Gastroesophageal sphincter (tissue), 4 donors: ENCODE measurements at regions not wholly inside any gene's neighbourhood (a gene's known extent, or its start where the extent isn't known, plus 50 kb on each side); places are given as distances from the start of the nearest gene placed in this dataset.

ENCODE experiments used
- ATAC-seq: fragments of 150-250 bp; one replicate; pipeline ENCODE4 v1.9.1; 2016; ENCODE audit warnings: mild to moderate bottlenecking, moderate library complexity
- H3K27ac ChIP-seq, 4 donors: fragments of 200-600 bp; sonication (generic) in 3 of 4; 1 replicate in 3 of 4; 2 replicates in 1 of 4; pipeline ENCODE4 v1.5.1; 2016 to 2019
- H3K27me3 ChIP-seq: fragments of 200-600 bp; sonication (generic); one replicate; pipeline ENCODE4 v1.5.1; 2019
- H3K36me3 ChIP-seq, 2 donors: fragments of 200-600 bp; sonication (generic); one replicate each; pipeline ENCODE4 v1.5.1; 2019; ENCODE audit warnings: control low read depth in 1 of 2
- H3K4me1 ChIP-seq, 3 donors: fragments of 200-600 bp; sonication (generic); 1 replicate in 2 of 3; 2 replicates in 1 of 3; pipeline ENCODE4 v1.5.1; 2016 to 2019; ENCODE audit warnings: control low read depth in 2 of 3
- H3K4me3 ChIP-seq, 2 donors: fragments of 200-600 bp; sonication (generic); one replicate each; pipeline ENCODE4 v1.5.1; 2019; ENCODE audit warnings: mild to moderate bottlenecking in 1 of 2, moderate library complexity in 1 of 2
- H3K9me3 ChIP-seq, 3 donors: fragments of 200-600 bp; sonication (generic); one replicate each; pipeline ENCODE4 v1.5.1; 2017 to 2019; ENCODE audit warnings: control low read depth in 2 of 3
- CTCF ChIP-seq, 4 experiments: fragments of 200-600 bp in 2 of 4; fragments of 450-650 bp in 2 of 4; sonication (generic) in 1 of 4; IDR thresholded peaks; one replicate each; pipeline ENCODE4 v1.5.1; 2017 to 2019; ENCODE audit warnings: antibody characterized with exemption in 4 of 4, mild to moderate bottlenecking in 2 of 4, moderate library complexity in 2 of 4
- EP300 ChIP-seq: sonication (generic); formaldehyde crosslinking; IDR thresholded peaks from one replicate; pipeline ENCODE4 v1.6.1; 2017; ENCODE audit warnings: antibody characterized with exemption, mild to moderate bottlenecking
- POLR2A ChIP-seq, 2 donors: fragments of 450-650 bp; IDR thresholded peaks; one replicate each; pipeline ENCODE4 v1.6.1; 2017; ENCODE audit warnings: antibody characterized with exemption in 2 of 2, mild to moderate bottlenecking in 2 of 2, moderate library complexity in 1 of 2
- POLR2AphosphoS5 ChIP-seq: sonication (generic); formaldehyde crosslinking; IDR thresholded peaks from one replicate; pipeline ENCODE4 v1.6.1; 2017; ENCODE audit warnings: antibody characterized with exemption
- WGBS, 2 donors: methylation state at CpG; one replicate each; pipeline ENCODE4 v1.1.5; 2018; ENCODE audit warnings: low coverage in 1 of 2; 5-methylcytosine and 5-hydroxymethylcytosine counted together

DNA sequence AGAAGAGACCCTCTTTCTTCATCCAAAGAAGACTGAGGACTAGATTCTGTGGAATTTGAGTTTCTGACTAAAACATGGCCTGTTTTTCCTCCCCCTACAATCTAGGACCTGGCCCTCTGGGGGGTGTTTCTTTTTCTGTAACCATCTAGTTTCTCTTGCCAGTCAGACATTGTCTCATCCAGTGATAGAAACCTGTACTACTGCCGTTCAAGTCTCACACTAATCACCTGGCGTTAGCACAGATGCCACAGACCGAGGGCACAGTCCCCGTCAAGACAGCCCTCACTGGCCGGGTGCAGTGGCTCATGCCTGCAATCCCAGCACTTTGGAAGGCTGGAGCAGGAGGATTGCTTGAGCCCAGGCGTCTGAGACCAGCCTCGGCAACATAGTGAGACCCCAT is 126.9 kb upstream of the NDUFV2 start:
- Histone ChIP-seq H3K9me3 (no peaks in the 10 kb centered on the region), H3K27ac (no peak overlapping the region), H3K36me3 (no peaks in the 10 kb centered on the region), H3K4me3 (no peak overlapping the region), H3K4me1 (no peaks in the 10 kb centered on the region), H3K27me3 (no peaks in the 10 kb centered on the region)
- ATAC-seq = no peak
- TF ChIP-seq POLR2A (IDR thresholded peaks at IDR 0.05) (no peak), CTCF (IDR thresholded peaks at IDR 0.05) (no peak), EP300 (no peak), POLR2AphosphoS5 (no peak)
- WGBS, 2 donors = 76 to 90% methylated on average over 2 to 7 of the region's 7 CpGs

GRCh38 chr18:8976606-8977005 is 125.9 kb upstream of the NDUFV2 start:
- Histone ChIP-seq H3K27ac (no peak overlapping the region), H3K4me1 (no peaks in the 10 kb centered on the region), H3K9me3 (no peaks in the 10 kb centered on the region), H3K4me3 (no peak overlapping the region), H3K27me3 (no peaks in the 10 kb centered on the region), H3K36me3 (no peaks in the 10 kb centered on the region)
- TF ChIP-seq POLR2A (IDR thresholded peaks at IDR 0.05) (no peak), CTCF (IDR thresholded peaks at IDR 0.05) (no peak), POLR2AphosphoS5 (no peak), EP300 (no peak)
- ATAC-seq = no peak
- 78 to 100% methylated on average over 3 of the region's 3 CpGs for WGBS, 2 donors

DNA sequence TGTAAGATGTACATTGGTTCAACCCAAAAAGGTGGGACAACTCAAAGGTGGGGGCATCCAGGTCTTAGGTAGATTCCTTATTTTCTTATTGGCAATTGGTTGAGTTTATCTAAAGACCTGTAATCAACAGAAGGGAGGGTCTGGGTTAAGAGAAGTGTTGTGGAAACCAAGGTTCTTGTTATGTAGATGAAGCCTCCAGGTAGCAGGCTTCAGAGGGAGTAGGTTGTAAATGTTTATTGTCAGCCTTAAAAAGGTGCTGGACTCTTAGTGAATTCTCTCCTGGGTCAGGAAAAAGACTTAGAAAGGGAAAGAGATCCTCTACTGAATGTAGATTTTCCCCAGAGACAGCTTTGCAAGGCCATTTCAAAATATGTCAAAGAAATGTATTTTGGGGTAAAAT is 125.3 kb upstream of the NDUFV2 start:
- no peaks in the 10 kb centered on the region for H3K9me3 ChIP-seq
- ATAC-seq = no peak
- TF ChIP-seq CTCF (IDR thresholded peaks at IDR 0.05) (no peak), EP300 (no peak), POLR2A (IDR thresholded peaks at IDR 0.05) (no peak), POLR2AphosphoS5 (no peak)

DNA sequence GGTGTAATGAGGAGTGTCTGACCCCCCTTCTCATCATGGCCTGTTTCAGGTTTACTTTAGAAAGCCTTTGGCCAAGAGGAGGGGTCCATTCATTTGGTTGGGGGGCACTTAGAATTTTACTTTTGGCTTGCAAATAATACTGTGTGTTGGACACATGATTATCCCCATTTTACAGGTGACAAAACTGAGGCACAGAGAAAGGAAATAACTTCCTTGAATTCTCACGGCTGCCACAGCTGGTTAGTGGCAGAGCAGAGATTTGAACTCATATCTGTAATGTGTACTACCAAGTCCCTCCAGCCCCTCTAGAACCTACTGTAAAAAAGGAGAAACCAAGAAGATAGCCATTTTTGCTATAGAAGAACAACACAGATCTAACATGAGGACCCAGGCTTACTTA is 124.8 kb upstream of the NDUFV2 start:
- Histone ChIP-seq H3K36me3 (no peaks in the 10 kb centered on the region), H3K27me3 (no peaks in the 10 kb centered on the region), H3K4me3 (no peak overlapping the region), H3K27ac (no peak overlapping the region), H3K9me3 (no peaks in the 10 kb centered on the region), H3K4me1 (no peaks in the 10 kb centered on the region)
- TF ChIP-seq EP300 (no peak), POLR2A (IDR thresholded peaks at IDR 0.05) (no peak), CTCF (IDR thresholded peaks at IDR 0.05) (no peak), POLR2AphosphoS5 (no peak)
- no peak for ATAC-seq
- 100% methylated on average over 1 of the region's 1 CpG; no CpG with 5 or more reads in 1 of the 2 donors for WGBS, 2 donors

More for the DNA sequence above, 125.3 kb upstream of the NDUFV2 start:
- no peaks in the 10 kb centered on the region for H3K36me3 ChIP-seq
- no peaks in the 10 kb centered on the region for H3K27me3 ChIP-seq
- H3K4me3 ChIP-seq = no peak overlapping the region
- H3K27ac ChIP-seq = no peak overlapping the region
- no peaks in the 10 kb centered on the region for H3K4me1 ChIP-seq

GRCh38 chr18:8978394-8978793 is 124.1 kb upstream of the NDUFV2 start:
- ATAC-seq = no peak
- WGBS, 2 donors = 75 to 80% methylated on average over 4 to 6 of the region's 6 CpGs
- TF ChIP-seq CTCF (IDR thresholded peaks at IDR 0.05) = no peak
- TF ChIP-seq POLR2AphosphoS5 = no peak
- Histone ChIP-seq H3K27me3 (no peaks in the 10 kb centered on the region), H3K36me3 (no peaks in the 10 kb centered on the region), H3K4me1 (no peaks in the 10 kb centered on the region), H3K9me3 (no peaks in the 10 kb centered on the region), H3K4me3 (no peak overlapping the region), H3K27ac (no peak overlapping the region)
